SK-N-MC (cell line): ENCODE measurements at regions not wholly inside any gene's neighbourhood (a gene's known extent, or its start where the extent isn't known, plus 50 kb on each side); places are given as distances from the start of the nearest gene placed in this dataset.
"Not testable (repeated sequence)": the region's sequence is repeated elsewhere in the genome, so short reads cannot be mapped to it uniquely, and the experiment has no call there.

Experiments
- DNase-seq: peaks from one replicate; pipeline ENCODE4 v3.0.0-alpha.2; 2011; ENCODE audit warnings: low read depth, low spot score
- H3K27ac ChIP-seq: fragments of 200-600 bp; sonication (generic); 2 replicates; pipeline ENCODE4 v1.5.1; 2016; ENCODE audit warnings: mixed run types
- H3K36me3 ChIP-seq: fragments of 200-600 bp; sonication (generic); 2 replicates; pipeline ENCODE4 v1.6.1; 2017; ENCODE audit warnings: antibody characterized with exemption, low read length, mixed read lengths; ENCODE audit not compliant: insufficient read depth
- H3K4me3 ChIP-seq: fragments of 200-600 bp; sonication (generic); 2 replicates; pipeline ENCODE4 v1.5.1; 2016
- H3K9ac ChIP-seq: fragments of 200-600 bp; sonication (generic); 2 replicates; pipeline ENCODE4 v1.8.0; 2017; ENCODE audit warnings: mixed run types, mixed read lengths; ENCODE audit not compliant: insufficient read length
- H3K9me3 ChIP-seq: fragments of 200-600 bp; sonication (generic); 2 replicates; pipeline ENCODE4 v1.6.1; 2017; ENCODE audit warnings: low read depth, mild to moderate bottlenecking, antibody characterized with exemption, low read length, moderate library complexity, mixed read lengths
- EZH2 ChIP-seq: fragments of 200-600 bp; sonication (generic); IDR thresholded peaks from one replicate; pipeline ENCODE4 v1.6.1; 2017; ENCODE audit warnings: antibody characterized with exemption
- FOXP2 ChIP-seq: optimal IDR thresholded peaks from 2 replicates; pipeline ENCODE3; 2011; ENCODE audit warnings: mild to moderate bottlenecking, moderate library complexity; ENCODE audit not compliant: insufficient read depth; ENCODE audit errors: extremely low read length, control extremely low read depth
- POLR2AphosphoS5 ChIP-seq: IDR thresholded peaks from 2 replicates; pipeline ENCODE4 v1.6.1; 2012; ENCODE audit warnings: mild to moderate bottlenecking, low read depth, low read length, borderline replicate concordance

- no peak for TF ChIP-seq POLR2AphosphoS5
- no peak for TF ChIP-seq EZH2
- no peak for TF ChIP-seq FOXP2
- Histone ChIP-seq H3K27ac (no peak overlapping the region), H3K9me3 (no peaks in the 10 kb centered on the region), H3K36me3 (no peaks in the 10 kb centered on the region), H3K9ac (no peak overlapping the region), H3K4me3 (no peak overlapping the region)
- no peak for DNase-seq
Observed at GRCh38 chr13:44312834-44313551, 60.6 kb upstream of the SERP2 start.

DNA sequence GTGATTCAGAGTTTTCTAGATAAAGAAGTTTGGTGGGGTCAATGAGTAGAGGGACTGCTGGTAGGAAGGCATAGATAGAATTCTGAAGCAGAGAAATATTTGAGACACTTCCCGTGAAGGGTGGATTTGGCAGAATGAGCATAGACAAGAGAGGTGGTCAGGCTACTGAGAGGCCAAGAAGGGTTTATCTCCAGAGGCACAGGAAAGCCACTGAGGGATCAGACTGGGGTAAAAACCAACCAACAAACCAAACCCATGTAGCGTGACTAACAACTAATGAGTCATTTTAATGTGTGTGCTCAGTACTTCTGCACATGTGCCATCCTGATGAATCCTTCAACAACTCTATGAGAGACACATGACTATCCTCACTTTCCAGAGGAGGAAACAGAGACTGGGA, 60.0 kb upstream of the SERP2 start:
- Histone ChIP-seq H3K36me3 (no peaks in the 10 kb centered on the region), H3K4me3 (no peak overlapping the region), H3K27ac (no peak overlapping the region), H3K9me3 (no peaks in the 10 kb centered on the region), H3K9ac (no peak overlapping the region)
- DNase-seq, result no peak
- TF ChIP-seq FOXP2, result no peak
- no peak for TF ChIP-seq POLR2AphosphoS5
- TF ChIP-seq EZH2, result no peak

- H3K27ac ChIP-seq, H3K9me3 ChIP-seq, DNase-seq, H3K9ac ChIP-seq, H3K36me3 ChIP-seq, H3K4me3 ChIP-seq: not testable (repeated sequence)
Observed at GRCh38 chr13:44314160-44314559, 59.5 kb upstream of the SERP2 start.

DNA sequence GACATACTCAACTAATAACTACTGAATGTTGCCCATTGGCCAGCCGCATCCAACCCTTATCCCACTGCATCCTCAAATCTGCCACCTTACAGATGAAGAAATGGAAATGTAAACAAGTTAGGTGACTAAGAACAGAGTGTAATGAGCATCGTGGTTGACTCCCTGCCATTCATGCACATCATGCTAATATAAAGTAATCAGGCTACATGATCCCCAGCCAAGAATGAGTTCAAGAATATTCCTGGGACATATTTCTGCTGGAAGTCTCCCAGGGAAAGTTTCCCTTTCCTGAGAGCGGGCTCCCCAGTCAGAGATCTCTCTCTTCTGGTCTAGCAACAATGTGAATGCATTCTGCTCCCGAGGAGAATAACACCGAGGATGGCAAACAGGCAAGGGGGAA, 55.9 kb upstream of the SERP2 start:
- no peak for TF ChIP-seq EZH2
- TF ChIP-seq FOXP2, result no peak
- no peak for TF ChIP-seq POLR2AphosphoS5
- H3K36me3 ChIP-seq, result no peaks in the 10 kb centered on the region
- no peak for DNase-seq
- no peak overlapping the region for H3K9ac ChIP-seq
- no peak overlapping the region for H3K27ac ChIP-seq
- no peak overlapping the region for H3K4me3 ChIP-seq
- H3K9me3 ChIP-seq, result no peaks in the 10 kb centered on the region

GRCh38 chr13:44318161-44318560, 55.5 kb upstream of the SERP2 start:
- DNase-seq, result no peak
- Histone ChIP-seq H3K9ac (no peak overlapping the region), H3K27ac (no peak overlapping the region)

GRCh38 chr13:44320611-44321010, 53.0 kb upstream of the SERP2 start:
- TF ChIP-seq EZH2, result no peak
- no peak for TF ChIP-seq POLR2AphosphoS5
- no peak for TF ChIP-seq FOXP2
- H3K9me3 ChIP-seq, result no peaks in the 10 kb centered on the region
- H3K4me3 ChIP-seq, result no peak overlapping the region
- H3K36me3 ChIP-seq, result no peaks in the 10 kb centered on the region
- no peak overlapping the region for H3K9ac ChIP-seq
- no peak overlapping the region for H3K27ac ChIP-seq
- DNase-seq, result no peak

More at GRCh38 chr13:44318161-44318560, 55.5 kb upstream of the SERP2 start:
- H3K36me3 ChIP-seq, result no peaks in the 10 kb centered on the region
- no peak overlapping the region for H3K4me3 ChIP-seq
- TF ChIP-seq EZH2 (no peak), POLR2AphosphoS5 (no peak), FOXP2 (no peak)
- H3K9me3 ChIP-seq, result no peaks in the 10 kb centered on the region

DNA sequence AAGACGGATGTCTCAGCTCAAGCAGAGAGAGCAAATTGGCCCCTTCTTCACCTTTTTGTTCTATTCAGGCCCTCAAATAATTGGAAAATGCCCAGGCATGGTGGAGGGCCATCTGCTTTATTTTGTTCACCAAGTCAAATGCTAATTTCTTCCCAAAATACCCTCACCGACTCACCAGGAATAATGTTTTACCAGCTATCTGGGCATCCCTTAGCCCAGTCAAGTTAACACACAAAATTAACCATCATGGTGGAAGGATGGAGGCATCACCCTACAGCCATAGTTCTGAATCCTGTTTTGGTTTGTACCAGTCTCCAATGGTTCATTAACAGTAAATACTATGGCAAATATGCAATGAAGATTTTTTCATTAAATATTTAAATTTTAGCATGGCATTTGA, 51.7 kb upstream of the SERP2 start:
- H3K27ac ChIP-seq, result no peak overlapping the region
- no peak overlapping the region for H3K9ac ChIP-seq
- no peak overlapping the region for H3K4me3 ChIP-seq
- TF ChIP-seq FOXP2, result no peak
- no peak for TF ChIP-seq POLR2AphosphoS5
- no peak for TF ChIP-seq EZH2
- no peak for DNase-seq
- no peaks in the 10 kb centered on the region for H3K36me3 ChIP-seq
- no peaks in the 10 kb centered on the region for H3K9me3 ChIP-seq

DNA sequence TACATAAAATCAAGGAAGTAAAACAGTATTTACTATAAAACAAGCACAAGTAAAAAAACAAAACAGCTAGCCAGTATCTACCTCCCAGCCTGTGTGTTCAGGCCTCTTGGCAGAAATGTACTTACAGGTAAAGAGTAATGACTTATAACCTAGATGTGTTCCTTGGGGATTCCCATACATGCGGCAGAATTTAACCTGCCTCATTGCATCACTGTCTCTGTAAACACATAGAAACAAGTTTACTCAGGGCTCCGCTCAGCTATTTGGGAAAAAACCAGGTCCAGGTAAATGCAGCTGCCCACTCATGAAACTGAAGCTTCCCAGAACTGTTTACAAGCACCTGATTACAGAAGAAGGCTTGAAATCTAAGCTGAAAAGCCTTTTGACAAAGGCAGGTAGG, 50.7 kb upstream of the SERP2 start:
- no peak for TF ChIP-seq POLR2AphosphoS5
- TF ChIP-seq FOXP2, result no peak
- TF ChIP-seq EZH2, result no peak
- Histone ChIP-seq H3K9ac (no peak overlapping the region), H3K9me3 (no peaks in the 10 kb centered on the region), H3K36me3 (no peaks in the 10 kb centered on the region), H3K4me3 (no peak overlapping the region), H3K27ac (no peak overlapping the region)
- DNase-seq, result no peak

DNA sequence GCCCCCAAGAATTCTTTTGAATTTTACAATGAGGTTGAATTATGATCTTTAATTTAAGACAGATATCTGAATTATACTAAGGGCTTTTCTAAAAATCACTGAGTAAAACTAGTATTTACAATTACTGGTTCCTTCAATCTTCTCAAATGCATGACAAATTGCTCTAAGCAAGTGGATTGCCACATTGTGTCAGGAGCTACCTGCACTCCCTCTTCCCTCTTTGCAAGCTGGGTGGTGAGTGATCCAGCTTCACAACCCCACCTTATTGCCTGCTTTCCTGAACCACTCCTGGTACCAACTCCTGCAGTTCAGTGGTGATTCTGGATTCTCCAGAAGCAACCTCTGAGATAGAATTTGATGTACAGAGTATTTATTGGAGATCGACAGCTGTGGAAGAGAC, 49.9 kb upstream of the SERP2 start:
- Histone ChIP-seq H3K36me3 (no peaks in the 10 kb centered on the region), H3K27ac (no peak overlapping the region), H3K9me3 (no peaks in the 10 kb centered on the region), H3K9ac (no peak overlapping the region), H3K4me3 (no peak overlapping the region)
- no peak for DNase-seq
- no peak for TF ChIP-seq EZH2
- TF ChIP-seq FOXP2, result no peak
- TF ChIP-seq POLR2AphosphoS5, result no peak
